ENCODE measurements at regions not wholly inside any gene's neighbourhood (a gene's known extent, or its start where the extent isn't known, plus 50 kb on each side); places are given as distances from the start of the nearest gene placed in this dataset.

DNA sequence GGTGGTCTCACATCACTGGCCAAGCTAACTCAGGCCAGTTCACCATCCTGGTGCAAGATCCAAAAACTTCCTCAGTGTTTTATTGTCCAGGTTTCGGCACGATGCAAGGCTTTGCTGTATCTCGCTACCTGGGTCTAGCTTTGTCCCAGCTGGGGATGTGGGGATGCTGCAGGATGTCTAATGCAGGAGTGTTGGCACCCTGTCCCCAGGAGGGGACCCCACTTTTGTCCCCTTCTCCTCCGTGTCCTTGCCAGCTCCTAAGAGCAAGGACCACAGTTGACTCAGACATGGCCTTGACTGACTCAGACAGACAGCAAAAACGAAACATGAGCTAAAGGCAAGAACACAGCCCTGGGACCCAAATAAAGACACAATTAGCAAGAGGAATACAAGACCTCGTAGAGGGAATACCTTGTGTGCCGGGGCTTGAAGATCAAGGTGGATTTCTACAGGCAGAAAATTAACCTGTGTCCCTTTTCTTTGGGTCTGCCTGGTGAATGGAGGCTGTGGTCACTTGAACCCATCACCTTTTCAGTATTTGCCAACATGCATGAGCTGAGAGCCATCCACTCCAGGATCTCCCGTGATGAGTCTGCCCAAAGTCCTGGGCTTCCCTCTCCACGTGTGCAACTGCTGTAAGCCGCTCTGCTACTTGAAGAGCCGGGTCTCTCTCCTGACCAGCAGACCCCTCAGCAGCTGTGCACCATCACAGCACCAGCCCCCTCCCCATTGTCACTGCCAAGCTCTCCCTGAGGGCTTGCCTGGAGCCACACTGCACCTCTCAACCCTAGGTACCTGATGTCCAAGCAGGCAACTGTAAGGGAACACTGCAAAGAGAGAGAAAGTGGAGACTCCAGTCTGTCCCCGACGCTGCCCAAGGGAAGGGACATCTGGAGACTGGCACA, 149.5 kb upstream of the ZNF507 start:
- Histone ChIP-seq H3K14ac (ENCODE audit: low read length) (no peak overlapping the region), H2BK12ac (ENCODE audit: low read length) (no peak overlapping the region), H2BK15ac (ENCODE audit: low read length) (no peak overlapping the region), H2BK5ac (ENCODE audit: low read length) (no peak overlapping the region), H4K8ac (ENCODE audit: low read depth, low read length) (no peak overlapping the region), H3K27ac (replicated peaks; ENCODE audit: low read length) (no peak overlapping the region), H4K91ac (ENCODE audit: low read depth, low read length, poor library complexity) (no peak overlapping the region), H3K18ac (ENCODE audit: low read length) (peak overlapping the region; percentile 23), H3K4me3 (ENCODE audit: low read length in 2 of 2) (peak overlapping the region in 1 of 2 donors; percentile 50), H2BK120ac (ENCODE audit: low read depth, low read length) (no peak overlapping the region), H3K4me2 (ENCODE audit: insufficient read depth, low read length, poor library complexity, severe bottlenecking) (no peak overlapping the region), H2AK5ac (ENCODE audit: low read depth, low read length) (no peak overlapping the region), H3K36me3 (replicated peaks in 1 of 2; ENCODE audit: control insufficient read depth in 2 of 2, insufficient read depth in 2 of 2, low read length in 2 of 2) (no peaks in the 10 kb centered on the region), H3K4ac (ENCODE audit: low read length) (no peak overlapping the region), H3K79me1 (ENCODE audit: low read depth, low read length) (no peaks in the 10 kb centered on the region), H3K9me3 (replicated peaks in 1 of 2; ENCODE audit: control insufficient read depth in 2 of 2, insufficient read depth in 1 of 2, low read depth in 1 of 2, low read length in 2 of 2) (no peaks in the 10 kb centered on the region), H3K9ac (ENCODE audit: low read depth, low read length, poor library complexity) (no peak overlapping the region), H3K4me1 (ENCODE audit: control insufficient read depth in 2 of 2, insufficient read depth in 1 of 2, low read depth in 1 of 2, low read length in 2 of 2) (no peaks in the 10 kb centered on the region), H3K23ac (ENCODE audit: low read depth, low read length, poor library complexity) (no peak overlapping the region), H3K27me3 (ENCODE audit: control insufficient read depth in 3 of 3, insufficient read depth in 3 of 3, low read depth in 1 of 3, low read length in 3 of 3) (no peaks in the 10 kb centered on the region), H2AFZ (ENCODE audit: low read length) (no peak overlapping the region)
- DNase-seq (ENCODE audit: low spot score): no peak
- no CpG with 5 or more reads among the region's 13 CpGs for WGBS, 2 donors (ENCODE audit: extremely low coverage in 2 of 2, insufficient read length in 2 of 2, insufficient replicate concordance in 1 of 2)

DNA sequence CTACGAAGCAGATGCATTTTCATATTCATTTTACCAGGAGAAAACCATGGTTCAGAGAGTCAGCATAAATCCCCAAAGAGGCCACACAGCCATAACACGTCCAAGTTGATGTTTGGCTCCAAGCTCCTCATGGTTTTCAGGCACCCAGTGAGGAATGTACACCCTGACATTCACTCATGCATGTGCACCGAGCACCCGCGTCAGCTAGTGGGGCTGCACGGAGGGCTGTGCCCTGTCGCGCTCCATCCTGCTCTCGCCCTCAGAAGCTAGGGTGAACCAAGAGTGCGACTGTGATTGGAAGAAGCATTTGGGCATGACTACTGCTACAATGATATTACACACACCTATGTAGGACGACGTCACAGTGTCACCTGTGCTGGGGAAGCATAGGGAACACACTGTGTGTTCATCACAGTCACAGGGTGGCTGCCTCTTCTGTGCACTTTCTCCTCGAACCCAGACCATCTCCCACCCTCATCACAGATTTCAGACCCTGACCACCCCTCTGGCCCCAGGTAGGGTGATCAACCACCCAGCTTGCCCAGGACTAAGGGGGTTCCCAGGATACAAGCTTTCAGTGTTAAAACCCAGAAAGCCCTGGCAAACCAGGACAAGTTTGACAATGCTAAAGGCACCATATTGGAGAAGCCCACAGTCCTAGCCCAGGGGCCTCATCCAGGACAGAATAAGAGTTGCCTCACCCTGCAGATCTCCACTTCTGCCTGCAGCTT, 148.6 kb upstream of the ZNF507 start:
- Histone ChIP-seq H3K27me3 (ENCODE audit: control insufficient read depth in 3 of 3, insufficient read depth in 3 of 3, low read depth in 1 of 3, low read length in 3 of 3) (no peaks in the 10 kb centered on the region), H3K18ac (ENCODE audit: low read length) (no peak overlapping the region), H2BK12ac (ENCODE audit: low read length) (no peak overlapping the region), H3K14ac (ENCODE audit: low read length) (peak overlapping the region; percentile 66), H2BK15ac (ENCODE audit: low read length) (no peak overlapping the region), H3K9me3 (replicated peaks in 1 of 2; ENCODE audit: control insufficient read depth in 2 of 2, insufficient read depth in 1 of 2, low read depth in 1 of 2, low read length in 2 of 2) (no peaks in the 10 kb centered on the region), H3K4me3 (ENCODE audit: low read length in 2 of 2) (no peak overlapping the region), H3K36me3 (replicated peaks in 1 of 2; ENCODE audit: control insufficient read depth in 2 of 2, insufficient read depth in 2 of 2, low read length in 2 of 2) (no peaks in the 10 kb centered on the region), H2BK5ac (ENCODE audit: low read length) (no peak overlapping the region), H3K9ac (ENCODE audit: low read depth, low read length, poor library complexity) (no peak overlapping the region), H2AFZ (ENCODE audit: low read length) (no peak overlapping the region), H3K4ac (ENCODE audit: low read length) (no peak overlapping the region), H2AK5ac (ENCODE audit: low read depth, low read length) (no peak overlapping the region), H3K79me1 (ENCODE audit: low read depth, low read length) (no peaks in the 10 kb centered on the region), H4K91ac (ENCODE audit: low read depth, low read length, poor library complexity) (no peak overlapping the region), H3K23ac (ENCODE audit: low read depth, low read length, poor library complexity) (no peak overlapping the region), H3K4me2 (ENCODE audit: insufficient read depth, low read length, poor library complexity, severe bottlenecking) (no peak overlapping the region), H3K27ac (replicated peaks; ENCODE audit: low read length) (no peak overlapping the region), H3K4me1 (ENCODE audit: control insufficient read depth in 2 of 2, insufficient read depth in 1 of 2, low read depth in 1 of 2, low read length in 2 of 2) (peaks cover 0 to 2% of the 10 kb centered on the region in 2 donors), H4K8ac (ENCODE audit: low read depth, low read length) (no peak overlapping the region), H2BK120ac (ENCODE audit: low read depth, low read length) (no peak overlapping the region)
- no CpG with 5 or more reads among the region's 13 CpGs for WGBS, 2 donors (ENCODE audit: extremely low coverage in 2 of 2, insufficient read length in 2 of 2, insufficient replicate concordance in 1 of 2)
- no peak for DNase-seq (ENCODE audit: low spot score)

DNA sequence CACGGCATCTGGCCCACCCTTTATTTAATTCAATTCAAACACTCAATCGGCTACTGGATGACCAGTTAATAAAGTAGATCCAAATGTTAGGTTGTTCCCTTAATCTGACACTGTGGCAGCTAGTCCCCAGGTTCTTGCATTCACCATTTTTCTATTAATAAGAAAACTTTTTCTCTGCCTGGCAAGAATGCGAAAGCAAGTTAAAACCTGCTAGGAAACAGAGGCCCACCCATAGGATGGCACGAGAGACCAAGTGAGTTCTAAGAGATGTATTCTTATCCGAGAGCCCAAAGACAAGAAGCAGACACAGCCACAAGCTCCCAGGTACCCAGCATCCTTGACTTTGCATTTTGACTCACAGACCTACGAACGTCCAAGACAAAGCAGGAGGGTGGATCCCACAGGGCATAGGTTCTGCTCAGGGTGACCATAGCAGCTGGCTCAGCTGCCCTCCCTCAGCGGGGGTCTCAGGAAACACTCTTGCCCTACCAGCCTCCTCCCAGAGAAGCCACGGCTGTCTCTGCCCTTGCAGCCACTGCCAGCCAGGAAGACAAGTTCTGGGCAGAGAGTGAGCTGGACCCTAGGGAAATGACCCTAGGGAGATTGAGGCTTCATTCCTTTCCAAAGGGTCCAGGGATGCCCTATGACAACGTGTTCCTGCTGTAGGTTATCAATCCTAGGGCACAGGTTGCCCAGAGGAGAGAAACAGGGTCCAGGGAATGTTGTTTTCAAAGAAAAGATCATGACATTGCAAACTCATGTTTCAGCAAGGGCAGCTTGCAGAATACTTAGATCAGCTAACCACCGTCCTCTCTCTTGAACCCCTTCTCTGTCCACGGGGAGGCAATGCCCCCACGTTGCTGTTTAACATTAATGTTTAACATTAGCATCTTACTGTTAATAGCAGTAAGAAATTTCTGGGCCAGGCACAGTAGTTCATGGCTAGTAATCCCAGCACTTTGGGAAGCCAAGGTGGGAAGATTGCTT, 147.2 kb upstream of the ZNF507 start:
- no peak overlapping the region for H2BK120ac ChIP-seq (ENCODE audit: low read depth, low read length)
- no peak overlapping the region for H3K27ac ChIP-seq (replicated peaks; ENCODE audit: low read length)
- no peaks in the 10 kb centered on the region for H3K36me3 ChIP-seq (replicated peaks in 1 of 2; ENCODE audit: control insufficient read depth in 2 of 2, insufficient read depth in 2 of 2, low read length in 2 of 2)
- H3K27me3 ChIP-seq (ENCODE audit: control insufficient read depth in 3 of 3, insufficient read depth in 3 of 3, low read depth in 1 of 3, low read length in 3 of 3): no peaks in the 10 kb centered on the region
- no peak overlapping the region for H4K91ac ChIP-seq (ENCODE audit: low read depth, low read length, poor library complexity)
- no peak for DNase-seq (ENCODE audit: low spot score)
- H3K14ac ChIP-seq (ENCODE audit: low read length): no peak overlapping the region
- H2AFZ ChIP-seq (ENCODE audit: low read length): no peak overlapping the region
- no peak overlapping the region for H2BK5ac ChIP-seq (ENCODE audit: low read length)
- WGBS, 2 donors (ENCODE audit: extremely low coverage in 2 of 2, insufficient read length in 2 of 2, insufficient replicate concordance in 1 of 2): no CpG with 5 or more reads among the region's 13 CpGs
- H2BK15ac ChIP-seq (ENCODE audit: low read length): no peak overlapping the region
- no peaks in the 10 kb centered on the region for H3K9me3 ChIP-seq (replicated peaks in 1 of 2; ENCODE audit: control insufficient read depth in 2 of 2, insufficient read depth in 1 of 2, low read depth in 1 of 2, low read length in 2 of 2)
- H3K79me1 ChIP-seq (ENCODE audit: low read depth, low read length): no peaks in the 10 kb centered on the region
- no peak overlapping the region for H4K8ac ChIP-seq (ENCODE audit: low read depth, low read length)
- H2AK5ac ChIP-seq (ENCODE audit: low read depth, low read length): no peak overlapping the region
- H3K4me3 ChIP-seq (ENCODE audit: low read length in 2 of 2): no peak overlapping the region
- no peak overlapping the region for H3K18ac ChIP-seq (ENCODE audit: low read length)
- no peak overlapping the region for H3K4ac ChIP-seq (ENCODE audit: low read length)
- H3K23ac ChIP-seq (ENCODE audit: low read depth, low read length, poor library complexity): no peak overlapping the region
- H3K9ac ChIP-seq (ENCODE audit: low read depth, low read length, poor library complexity): no peak overlapping the region
- H2BK12ac ChIP-seq (ENCODE audit: low read length): no peak overlapping the region
- no peak overlapping the region for H3K4me2 ChIP-seq (ENCODE audit: insufficient read depth, low read length, poor library complexity, severe bottlenecking)
- peaks cover 0 to 2% of the 10 kb centered on the region in 2 donors for H3K4me1 ChIP-seq (ENCODE audit: control insufficient read depth in 2 of 2, insufficient read depth in 1 of 2, low read depth in 1 of 2, low read length in 2 of 2)

Measured in neuronal stem cell (in vitro differentiated cells).